ENCODE measurements at regions not wholly inside any gene's neighbourhood (a gene's known extent, or its start where the extent isn't known, plus 50 kb on each side); places are given as distances from the start of the nearest gene placed in this dataset.

GRCh38 chr9:87223392-87224246 lies 274.0 kb upstream of the DAPK1 start:
- H3K4me1 Mint-ChIP-seq (ENCODE audit: unreplicated experiment), result peaks cover 4% of the 10 kb centered on the region
- peaks cover 9% of the 10 kb centered on the region for H3K9me3 Mint-ChIP-seq
- no peak overlapping the region for H3K4me3 Mint-ChIP-seq
- H3K27me3 Mint-ChIP-seq, result peaks cover 15% of the 10 kb centered on the region
- DNase-seq (ENCODE audit: extremely low spot score, unreplicated experiment), result no peak
- no peak for TF ChIP-seq CTCF (conservative IDR thresholded peaks at IDR 0.05)
- no peak overlapping the region for H3K27ac Mint-ChIP-seq
- peaks cover 3% of the 10 kb centered on the region for H3K36me3 Mint-ChIP-seq

GRCh38 chr9:87226896-87227295 lies 270.8 kb upstream of the DAPK1 start:
- Mint-ChIP-seq H3K4me1 (ENCODE audit: unreplicated experiment) (no peaks in the 10 kb centered on the region), H3K4me3 (no peak overlapping the region), H3K27ac (no peak overlapping the region), H3K27me3 (peaks cover 11% of the 10 kb centered on the region), H3K36me3 (peaks cover 3% of the 10 kb centered on the region), H3K9me3 (peaks cover 14% of the 10 kb centered on the region)
- TF ChIP-seq CTCF (conservative IDR thresholded peaks at IDR 0.05), result no peak
- DNase-seq (ENCODE audit: extremely low spot score, unreplicated experiment), result no peak

GRCh38 chr9:87227456-87227855 lies 270.2 kb upstream of the DAPK1 start:
- TF ChIP-seq CTCF (conservative IDR thresholded peaks at IDR 0.05), result no peak
- H3K4me1 Mint-ChIP-seq (ENCODE audit: unreplicated experiment), result no peaks in the 10 kb centered on the region
- H3K4me3 Mint-ChIP-seq, result no peak overlapping the region
- H3K27me3 Mint-ChIP-seq, result peaks cover 11% of the 10 kb centered on the region
- H3K27ac Mint-ChIP-seq, result no peak overlapping the region
- peaks cover 3% of the 10 kb centered on the region for H3K36me3 Mint-ChIP-seq
- DNase-seq (ENCODE audit: extremely low spot score, unreplicated experiment), result no peak
- H3K9me3 Mint-ChIP-seq, result peaks cover 19% of the 10 kb centered on the region

GRCh38 chr9:87229108-87229507 lies 268.6 kb upstream of the DAPK1 start:
- H3K9me3 Mint-ChIP-seq, result peaks cover 26% of the 10 kb centered on the region
- no peaks in the 10 kb centered on the region for H3K36me3 Mint-ChIP-seq

GRCh38 chr9:87233431-87233830 lies 264.2 kb upstream of the DAPK1 start:
- Mint-ChIP-seq H3K36me3 (no peaks in the 10 kb centered on the region), H3K4me1 (ENCODE audit: unreplicated experiment) (peaks cover 5% of the 10 kb centered on the region), H3K9me3 (peaks cover 17% of the 10 kb centered on the region), H3K27me3 (no peaks in the 10 kb centered on the region), H3K4me3 (no peak overlapping the region), H3K27ac (no peak overlapping the region)
- no peak for TF ChIP-seq CTCF (conservative IDR thresholded peaks at IDR 0.05)
- no peak for DNase-seq (ENCODE audit: extremely low spot score, unreplicated experiment)

More at GRCh38 chr9:87229108-87229507, 268.6 kb upstream of the DAPK1 start:
- Mint-ChIP-seq H3K27ac (no peak overlapping the region), H3K27me3 (peaks cover 3% of the 10 kb centered on the region), H3K4me1 (ENCODE audit: unreplicated experiment) (no peaks in the 10 kb centered on the region), H3K4me3 (no peak overlapping the region)
- DNase-seq (ENCODE audit: extremely low spot score, unreplicated experiment), result no peak
- TF ChIP-seq CTCF (conservative IDR thresholded peaks at IDR 0.05), result no peak
